PC-3 (cell line): ENCODE measurements at regions not wholly inside any gene's neighbourhood (a gene's known extent, or its start where the extent isn't known, plus 50 kb on each side); places are given as distances from the start of the nearest gene placed in this dataset.

ENCODE experiments used
- EZH2 ChIP-seq: fragments of 300-600 bp; sonication (generic); IDR thresholded peaks from one replicate; pipeline ENCODE4 v1.6.1; 2017; ENCODE audit warnings: antibody characterized with exemption, mild to moderate bottlenecking, low read length; ENCODE audit not compliant: unreplicated experiment
- EZH2phosphoT487 ChIP-seq: fragments of 300-600 bp; sonication (generic); IDR thresholded peaks from 2 replicates; pipeline ENCODE4 v1.6.1; 2018; ENCODE audit warnings: mild to moderate bottlenecking, antibody characterized with exemption, low read length, borderline replicate concordance
- TF ChIP-seq, protein P1 (sequence below): fragments of 300-600 bp; sonication (generic); conservative IDR thresholded peaks from 2 replicates; pipeline ENCODE4 v1.5.1; 2017; ENCODE audit warnings: antibody characterized with exemption, low read depth, mild to moderate bottlenecking, low read length

DNA sequence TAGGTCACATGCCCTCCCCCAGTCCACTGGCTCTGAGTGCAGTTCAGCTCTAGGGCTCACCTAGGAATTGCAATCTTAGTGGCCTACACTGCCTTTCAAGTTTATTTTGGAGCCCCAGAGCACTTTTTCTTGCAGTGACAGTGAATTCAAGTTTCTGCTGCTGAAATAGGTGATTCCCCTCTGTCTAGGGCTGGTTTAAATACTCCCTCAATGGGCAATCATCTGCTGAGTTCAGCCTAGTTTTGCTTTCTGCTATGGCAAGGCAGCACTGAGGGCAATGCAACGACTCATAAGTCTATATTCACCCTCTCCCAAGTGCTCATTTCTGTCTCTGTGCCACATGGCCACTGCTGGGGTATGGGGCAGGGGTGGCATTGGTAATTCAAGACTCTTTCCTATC, 472.6 kb upstream of the RGS18 start:
- TF ChIP-seq, protein P1, sequence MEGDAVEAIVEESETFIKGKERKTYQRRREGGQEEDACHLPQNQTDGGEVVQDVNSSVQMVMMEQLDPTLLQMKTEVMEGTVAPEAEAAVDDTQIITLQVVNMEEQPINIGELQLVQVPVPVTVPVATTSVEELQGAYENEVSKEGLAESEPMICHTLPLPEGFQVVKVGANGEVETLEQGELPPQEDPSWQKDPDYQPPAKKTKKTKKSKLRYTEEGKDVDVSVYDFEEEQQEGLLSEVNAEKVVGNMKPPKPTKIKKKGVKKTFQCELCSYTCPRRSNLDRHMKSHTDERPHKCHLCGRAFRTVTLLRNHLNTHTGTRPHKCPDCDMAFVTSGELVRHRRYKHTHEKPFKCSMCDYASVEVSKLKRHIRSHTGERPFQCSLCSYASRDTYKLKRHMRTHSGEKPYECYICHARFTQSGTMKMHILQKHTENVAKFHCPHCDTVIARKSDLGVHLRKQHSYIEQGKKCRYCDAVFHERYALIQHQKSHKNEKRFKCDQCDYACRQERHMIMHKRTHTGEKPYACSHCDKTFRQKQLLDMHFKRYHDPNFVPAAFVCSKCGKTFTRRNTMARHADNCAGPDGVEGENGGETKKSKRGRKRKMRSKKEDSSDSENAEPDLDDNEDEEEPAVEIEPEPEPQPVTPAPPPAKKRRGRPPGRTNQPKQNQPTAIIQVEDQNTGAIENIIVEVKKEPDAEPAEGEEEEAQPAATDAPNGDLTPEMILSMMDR = no peak
- TF ChIP-seq EZH2 (no peak), EZH2phosphoT487 (no peak)
